BLaER1 (cell line): ENCODE measurements at regions not wholly inside any gene's neighbourhood (a gene's known extent, or its start where the extent isn't known, plus 50 kb on each side); places are given as distances from the start of the nearest gene placed in this dataset.
A peak's percentile ranks its signal among the peaks of the same experiment; 100 is the strongest.

Experiments
- H3K27ac ChIP-seq: shearing (Covaris generic); formaldehyde crosslinking; 2 replicates; pipeline ENCODE4 v1.8.1; 2022
- H3K27me3 ChIP-seq: shearing (Covaris generic); formaldehyde crosslinking; 2 replicates; pipeline ENCODE4 v1.8.1; 2022
- H3K36me3 ChIP-seq: shearing (Covaris generic); formaldehyde crosslinking; 2 replicates; pipeline ENCODE4 v1.8.1; 2022
- H3K4me1 ChIP-seq: shearing (Covaris generic); formaldehyde crosslinking; 2 replicates; pipeline ENCODE4 v1.8.1; 2022
- H3K4me2 ChIP-seq: shearing (Covaris generic); formaldehyde crosslinking; 2 replicates; pipeline ENCODE4 v1.8.1; 2022
- H3K4me3 ChIP-seq: shearing (Covaris generic); formaldehyde crosslinking; 2 replicates; pipeline ENCODE4 v1.8.1; 2022
- H3K9ac ChIP-seq: shearing (Covaris generic); formaldehyde crosslinking; 2 replicates; pipeline ENCODE4 v1.8.1; 2022
- H3K9me3 ChIP-seq: shearing (Covaris generic); formaldehyde crosslinking; 2 replicates; pipeline ENCODE4 v1.8.1; 2022
- H4K20me1 ChIP-seq: shearing (Covaris generic); formaldehyde crosslinking; 2 replicates; pipeline ENCODE4 v1.8.1; 2022
- Cebpa-rat ChIP-seq: shearing (Covaris generic); IDR thresholded peaks from 2 replicates; pipeline ENCODE4 v1.8.1; 2022

GRCh38 chr10:130656582-130657133 is 520.5 kb downstream of the GLRX3 start:
- Histone ChIP-seq H3K4me2 (peak overlapping the region; percentile 61), H3K4me3 (no peak overlapping the region), H3K9ac (no peak overlapping the region), H3K27me3 (no peaks in the 10 kb centered on the region), H3K9me3 (no peaks in the 10 kb centered on the region), H3K4me1 (peaks cover 31% of the 10 kb centered on the region), H4K20me1 (no peaks in the 10 kb centered on the region), H3K27ac (peak overlapping the region; percentile 26; the same call in 1 of the 2 replicates), H3K36me3 (no peaks in the 10 kb centered on the region)
- TF ChIP-seq Cebpa-rat, result no peak

DNA sequence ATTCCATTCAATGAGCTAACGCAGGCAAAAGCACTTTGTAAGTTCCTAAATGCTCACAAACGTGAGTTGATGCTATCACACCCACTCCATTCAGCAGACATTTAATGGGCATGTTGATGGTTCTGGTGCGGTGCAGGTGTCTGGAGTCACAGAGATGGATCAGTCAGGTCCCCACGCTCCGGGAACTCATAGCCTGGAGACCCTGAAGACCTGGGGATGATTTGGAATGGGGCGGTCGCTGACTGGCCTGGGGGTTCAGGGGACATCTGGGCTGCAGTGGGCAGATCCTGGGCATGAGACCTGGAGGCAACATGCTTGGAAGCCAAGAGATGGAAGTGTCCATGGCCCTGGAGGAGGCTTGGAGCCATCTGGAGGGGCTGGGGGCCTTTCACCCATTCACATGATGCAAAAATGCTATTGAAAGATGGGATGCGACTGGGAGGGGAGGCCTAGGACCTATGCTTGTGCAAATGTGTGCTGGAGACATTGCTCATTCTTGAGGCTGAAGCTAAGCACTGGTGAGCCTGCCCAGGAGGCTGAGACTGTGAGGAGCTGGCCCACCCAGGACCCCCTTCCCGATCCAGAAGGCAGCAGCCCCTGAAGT is 522.6 kb downstream of the GLRX3 start:
- H3K36me3 ChIP-seq, result no peaks in the 10 kb centered on the region
- H3K4me2 ChIP-seq, result no peak overlapping the region
- no peak overlapping the region for H3K27ac ChIP-seq
- no peak overlapping the region for H3K9ac ChIP-seq
- no peak for TF ChIP-seq Cebpa-rat
- H4K20me1 ChIP-seq, result no peaks in the 10 kb centered on the region
- peaks cover 32% of the 10 kb centered on the region for H3K4me1 ChIP-seq
- H3K9me3 ChIP-seq, result no peaks in the 10 kb centered on the region
- no peaks in the 10 kb centered on the region for H3K27me3 ChIP-seq
- H3K4me3 ChIP-seq, result no peak overlapping the region

GRCh38 chr10:130659528-130659927 is 523.3 kb downstream of the GLRX3 start:
- Histone ChIP-seq H3K9ac (no peak overlapping the region), H3K27me3 (no peaks in the 10 kb centered on the region), H3K27ac (no peak overlapping the region), H3K4me1 (peaks cover 32% of the 10 kb centered on the region), H4K20me1 (no peaks in the 10 kb centered on the region), H3K36me3 (no peaks in the 10 kb centered on the region), H3K4me3 (no peak overlapping the region), H3K9me3 (no peaks in the 10 kb centered on the region), H3K4me2 (no peak overlapping the region)
- TF ChIP-seq Cebpa-rat, result no peak

DNA sequence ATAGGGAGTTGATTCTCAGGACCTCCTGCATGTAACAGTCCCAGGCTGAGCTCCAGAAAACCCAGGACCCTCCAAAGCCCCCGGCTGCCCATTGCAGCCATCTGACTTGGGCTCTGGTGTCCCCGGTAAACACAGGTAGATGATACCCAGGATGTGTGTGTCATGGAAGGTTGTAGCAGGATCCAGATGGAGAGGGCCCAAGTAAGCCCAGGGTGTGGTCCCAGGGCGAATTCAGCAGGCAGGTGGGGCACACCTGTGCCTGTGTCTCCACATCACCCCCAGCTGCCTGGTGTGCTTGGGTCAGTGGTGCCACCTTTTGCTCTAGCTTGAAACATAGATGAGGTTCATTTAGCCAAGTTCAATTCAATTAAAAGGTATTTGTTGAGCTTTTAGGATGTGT is 524.1 kb downstream of the GLRX3 start:
- Histone ChIP-seq H3K4me1 (peaks cover 29% of the 10 kb centered on the region), H3K27ac (no peak overlapping the region), H3K4me2 (0 out of 2 replicates have a peak overlapping the region, but pooled peaks have one; percentile 22), H3K4me3 (no peak overlapping the region), H3K27me3 (no peaks in the 10 kb centered on the region), H4K20me1 (no peaks in the 10 kb centered on the region), H3K36me3 (no peaks in the 10 kb centered on the region), H3K9ac (no peak overlapping the region), H3K9me3 (no peaks in the 10 kb centered on the region)
- no peak for TF ChIP-seq Cebpa-rat

DNA sequence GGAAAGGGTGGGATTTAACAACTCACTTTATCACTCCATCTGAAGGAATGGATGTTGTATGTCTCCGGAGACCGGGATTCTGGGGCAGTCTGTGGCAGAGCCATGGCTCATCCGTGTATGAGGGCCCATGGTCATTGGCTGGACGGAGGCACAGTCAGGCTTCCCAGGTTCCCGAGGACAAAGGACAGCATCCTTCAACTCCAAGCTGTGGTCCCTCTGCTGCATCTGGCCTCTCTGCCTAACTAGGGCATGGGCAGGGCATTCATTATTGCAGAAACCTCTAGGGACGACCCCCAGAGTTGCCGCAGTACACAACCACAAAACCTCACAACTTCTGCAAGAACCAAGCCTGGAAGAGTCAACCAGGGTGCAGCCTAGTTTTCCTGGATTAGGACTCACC is 525.2 kb downstream of the GLRX3 start:
- no peak for TF ChIP-seq Cebpa-rat
- Histone ChIP-seq H3K27me3 (no peaks in the 10 kb centered on the region), H3K36me3 (no peaks in the 10 kb centered on the region), H3K4me1 (peaks cover 20% of the 10 kb centered on the region), H3K27ac (no peak overlapping the region), H4K20me1 (no peaks in the 10 kb centered on the region), H3K9ac (no peak overlapping the region), H3K4me2 (0 out of 2 replicates have a peak overlapping the region, but pooled peaks have one; percentile 4), H3K9me3 (no peaks in the 10 kb centered on the region), H3K4me3 (no peak overlapping the region)

DNA sequence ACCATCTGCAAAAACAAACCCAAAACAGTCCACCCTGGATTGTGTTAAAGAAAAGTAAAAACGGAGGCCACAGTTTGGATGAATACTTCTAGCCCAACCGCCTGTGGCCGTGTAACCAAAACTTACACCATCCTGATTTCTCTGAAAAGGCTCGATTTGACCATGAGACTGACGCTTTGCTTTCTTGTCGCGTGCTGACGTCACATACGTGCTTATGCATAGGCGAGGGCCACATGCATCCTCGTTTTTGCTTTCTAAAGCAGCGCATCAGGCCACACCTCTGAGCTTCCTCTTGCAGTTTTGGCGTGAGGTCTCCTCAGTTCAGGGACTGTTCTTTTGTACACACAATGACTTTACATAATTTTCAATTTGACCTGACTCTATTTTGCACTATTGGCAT is 526.6 kb downstream of the GLRX3 start:
- Histone ChIP-seq H3K9ac (no peak overlapping the region), H3K4me2 (no peak overlapping the region), H3K36me3 (no peaks in the 10 kb centered on the region), H3K9me3 (no peaks in the 10 kb centered on the region), H3K4me1 (peaks cover 16% of the 10 kb centered on the region), H3K27me3 (no peaks in the 10 kb centered on the region), H4K20me1 (no peaks in the 10 kb centered on the region), H3K4me3 (no peak overlapping the region), H3K27ac (no peak overlapping the region)
- TF ChIP-seq Cebpa-rat, result no peak

- no peak overlapping the region for H3K4me3 ChIP-seq
- H3K27ac ChIP-seq, result no peak overlapping the region
- H4K20me1 ChIP-seq, result no peaks in the 10 kb centered on the region
- no peak for TF ChIP-seq Cebpa-rat
- no peak overlapping the region for H3K4me2 ChIP-seq
- H3K4me1 ChIP-seq, result peaks cover 16% of the 10 kb centered on the region
- no peaks in the 10 kb centered on the region for H3K27me3 ChIP-seq
- no peaks in the 10 kb centered on the region for H3K9me3 ChIP-seq
- no peak overlapping the region for H3K9ac ChIP-seq
- no peaks in the 10 kb centered on the region for H3K36me3 ChIP-seq
Observed at GRCh38 chr10:130664526-130664925, 528.3 kb downstream of the GLRX3 start.

GRCh38 chr10:130666215-130666614 is 530.0 kb downstream of the GLRX3 start:
- no peaks in the 10 kb centered on the region for H4K20me1 ChIP-seq
- TF ChIP-seq Cebpa-rat, result no peak
- no peaks in the 10 kb centered on the region for H3K27me3 ChIP-seq
- H3K4me1 ChIP-seq, result peaks cover 5% of the 10 kb centered on the region
- H3K4me2 ChIP-seq, result no peak overlapping the region
- H3K36me3 ChIP-seq, result no peaks in the 10 kb centered on the region
- no peak overlapping the region for H3K27ac ChIP-seq
- no peak overlapping the region for H3K4me3 ChIP-seq
- H3K9me3 ChIP-seq, result peaks cover 6% of the 10 kb centered on the region
- no peak overlapping the region for H3K9ac ChIP-seq

DNA sequence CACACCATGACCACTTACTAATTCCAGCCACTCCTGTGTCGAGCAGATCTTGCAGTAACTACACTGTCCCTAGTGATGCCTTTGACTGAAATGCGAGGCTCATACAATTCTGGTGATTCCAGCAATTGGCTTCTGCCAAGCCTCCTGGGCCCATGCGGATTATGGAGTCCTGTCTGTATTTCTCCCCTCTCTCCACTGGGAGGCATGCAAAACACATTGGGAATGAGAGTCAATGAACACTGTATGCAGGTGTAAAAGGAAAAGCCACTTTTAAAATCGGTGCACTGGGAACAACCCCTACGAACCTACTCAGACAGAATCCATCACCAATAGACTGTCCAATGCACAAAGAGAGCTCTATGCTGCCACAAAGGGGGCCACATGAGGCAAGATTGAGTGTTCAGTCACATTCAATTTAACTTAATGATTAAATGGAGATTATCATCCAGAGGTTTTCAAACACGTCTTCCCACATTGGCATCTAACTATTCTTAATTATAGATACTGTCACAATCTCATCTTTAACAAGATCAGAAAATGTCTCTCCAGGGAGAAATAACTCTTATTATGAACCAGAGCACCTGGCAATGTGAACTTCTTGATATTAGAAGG is 550.6 kb downstream of the GLRX3 start:
- TF ChIP-seq Cebpa-rat, result no peak

GRCh38 chr10:130687566-130687965 is 551.4 kb downstream of the GLRX3 start:
- Histone ChIP-seq H3K9ac (no peak overlapping the region), H3K4me3 (no peak overlapping the region), H3K4me2 (peak overlapping the region; percentile 34), H3K9me3 (peaks cover 11% of the 10 kb centered on the region), H3K4me1 (peaks cover 18% of the 10 kb centered on the region), H4K20me1 (no peaks in the 10 kb centered on the region), H3K36me3 (no peaks in the 10 kb centered on the region), H3K27me3 (no peaks in the 10 kb centered on the region), H3K27ac (no peak overlapping the region)
- TF ChIP-seq Cebpa-rat, result no peak

More for the DNA sequence above, 550.6 kb downstream of the GLRX3 start:
- Histone ChIP-seq H3K4me2 (peak overlapping the region; percentile 1; the same call in 1 of the 2 replicates), H4K20me1 (no peaks in the 10 kb centered on the region), H3K4me1 (peaks cover 18% of the 10 kb centered on the region), H3K27ac (no peak overlapping the region), H3K9me3 (peaks cover 11% of the 10 kb centered on the region), H3K4me3 (no peak overlapping the region), H3K9ac (no peak overlapping the region), H3K36me3 (no peaks in the 10 kb centered on the region), H3K27me3 (no peaks in the 10 kb centered on the region)
